Renal cortical epithelial cell (primary cell): ENCODE measurements at regions not wholly inside any gene's neighbourhood (a gene's known extent, or its start where the extent isn't known, plus 50 kb on each side); places are given as distances from the start of the nearest gene placed in this dataset.

Experiments
- DNase-seq: peaks from one replicate; pipeline ENCODE4 v3.0.0-alpha.2; 2011; ENCODE audit warnings: low read depth

- no peak for DNase-seq
Measured at GRCh38 chr5:12017007-12017406, 112.8 kb upstream of the CTNND2 start.

- DNase-seq: no peak
Measured at GRCh38 chr5:12016159-12016746, 112.0 kb upstream of the CTNND2 start.

GRCh38 chr5:12013351-12013750 is 109.1 kb upstream of the CTNND2 start:
- DNase-seq: no peak

GRCh38 chr5:12003680-12004079 is 99.4 kb upstream of the CTNND2 start:
- DNase-seq: no peak

GRCh38 chr5:11998397-11998796 is 94.2 kb upstream of the CTNND2 start:
- no peak for DNase-seq

GRCh38 chr5:11997942-11998341 is 93.7 kb upstream of the CTNND2 start:
- no peak for DNase-seq

GRCh38 chr5:11992518-11992917 is 88.3 kb upstream of the CTNND2 start:
- no peak for DNase-seq

GRCh38 chr5:11985993-11986392 is 81.7 kb upstream of the CTNND2 start:
- no peak for DNase-seq

GRCh38 chr5:11984196-11984595 is 80.0 kb upstream of the CTNND2 start:
- no peak for DNase-seq

GRCh38 chr5:11981986-11982385 is 77.7 kb upstream of the CTNND2 start:
- no peak for DNase-seq

- no peak for DNase-seq
Measured at GRCh38 chr5:11977904-11978303, 73.7 kb upstream of the CTNND2 start.

- no peak for DNase-seq
Measured at GRCh38 chr5:11973469-11973868, 69.2 kb upstream of the CTNND2 start.

- no peak for DNase-seq
Measured at GRCh38 chr5:11963227-11963626, 59.0 kb upstream of the CTNND2 start.

GRCh38 chr5:11962122-11962521 is 57.9 kb upstream of the CTNND2 start:
- DNase-seq: no peak

GRCh38 chr5:11958321-11958720 is 54.1 kb upstream of the CTNND2 start:
- no peak for DNase-seq

- no peak for DNase-seq
Measured at GRCh38 chr5:11955331-11955730, 51.1 kb upstream of the CTNND2 start.
